ENCODE measurements at regions not wholly inside any gene's neighbourhood (a gene's known extent, or its start where the extent isn't known, plus 50 kb on each side); places are given as distances from the start of the nearest gene placed in this dataset.

- no peak for TF ChIP-seq POLR2AphosphoS5 (IDR thresholded peaks at IDR 0.05; ENCODE audit: low read depth, low read length)
- TF ChIP-seq POLR2A (IDR thresholded peaks at IDR 0.05; ENCODE audit: low read depth, low read length), result no peak
Measured at GRCh38 chr9:121551985-121552753, 52.5 kb upstream of the GGTA1 start.
